Ramos (cell line): ENCODE measurements at regions not wholly inside any gene's neighbourhood (a gene's known extent, or its start where the extent isn't known, plus 50 kb on each side); places are given as distances from the start of the nearest gene placed in this dataset.

ENCODE experiments used
- in situ Hi-C: fragments of 300-500 bp; cut with MboI; formaldehyde crosslinking; loops from one replicate; pipeline ENCODE4 v1.14.3; 2022; ENCODE audit warnings: low sequenced_read_pairs; ENCODE audit not compliant: unreplicated experiment

DNA sequence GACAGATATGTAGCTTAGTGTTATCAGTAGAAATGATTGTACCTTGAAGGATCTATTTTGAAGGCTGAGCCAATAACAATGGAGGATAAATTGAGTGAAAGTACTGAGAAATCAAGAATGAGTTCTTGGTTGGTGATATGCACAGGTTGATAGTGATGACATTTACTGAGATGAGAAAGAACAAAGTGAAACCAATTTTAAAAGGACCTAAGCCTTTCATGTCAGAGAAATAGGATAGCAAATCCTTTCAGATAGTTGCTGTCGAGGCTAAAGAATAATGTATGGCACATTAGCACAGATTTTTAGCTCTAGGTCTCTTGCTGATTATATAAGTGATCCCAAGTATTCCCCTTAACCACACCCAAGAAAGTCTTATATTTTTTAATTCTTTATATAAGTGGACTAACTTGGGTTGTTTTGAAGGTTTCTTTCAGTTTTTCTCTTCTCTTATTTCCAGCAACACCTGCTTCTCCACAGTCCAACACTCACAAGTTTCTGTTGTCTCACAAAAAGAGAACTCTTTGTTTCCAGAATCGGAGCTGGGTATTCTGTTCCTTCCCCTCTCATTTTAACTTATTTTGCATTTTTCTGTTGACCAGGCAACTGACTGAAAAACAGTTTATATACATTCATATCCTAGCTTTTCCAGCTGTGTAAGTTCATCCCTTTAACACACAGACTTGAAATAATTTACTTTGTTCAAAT is 286.9 kb upstream of the ATP10B start:
- in situ Hi-C loops, result loop anchor here (25.0 kb wide), 1 partner anchor 702 kb away; no protein-coding TSS in a partner anchor

DNA sequence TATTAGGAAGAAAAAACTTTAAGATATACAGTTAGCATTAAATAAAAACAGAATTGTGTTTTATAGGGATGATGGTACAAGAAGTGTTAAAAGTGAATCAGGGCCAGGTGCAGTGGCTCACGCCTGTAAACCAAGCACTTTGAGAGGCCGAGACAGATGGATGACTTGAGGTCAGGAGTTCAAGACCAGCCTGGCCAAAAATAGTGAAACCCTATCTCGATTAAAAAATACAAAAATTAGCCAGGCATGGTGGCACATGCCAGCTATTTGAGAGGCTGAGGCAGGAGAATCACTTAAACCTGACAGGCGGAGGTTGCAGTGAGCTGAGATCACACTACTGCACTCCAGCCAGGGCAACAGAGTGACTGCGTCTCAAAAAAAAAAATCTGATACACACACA is 282.9 kb upstream of the ATP10B start:
- in situ Hi-C loops, result loop anchor here (25.0 kb wide), 1 partner anchor 698 kb away; no protein-coding TSS in a partner anchor

DNA sequence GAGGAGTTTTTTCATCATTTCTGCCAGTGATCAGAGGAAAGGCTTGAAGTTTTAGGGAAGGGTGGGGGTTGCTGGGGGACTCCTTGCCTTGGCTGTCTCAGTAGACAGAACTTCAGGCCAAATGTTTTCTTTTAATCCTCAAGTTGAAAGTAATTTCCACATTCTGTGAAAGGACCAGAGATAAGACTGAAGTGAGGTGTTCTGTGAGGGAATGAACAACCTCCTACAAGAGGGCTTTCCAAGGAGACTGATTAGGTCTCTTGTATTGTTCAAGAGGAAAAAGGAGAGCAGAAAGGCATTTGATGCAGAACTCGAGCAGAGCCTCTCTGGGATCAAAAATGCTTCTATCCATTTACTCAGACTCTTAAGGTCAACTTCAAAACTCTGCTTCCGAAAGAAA is 282.1 kb upstream of the ATP10B start:
- in situ Hi-C loops, result loop anchor here (25.0 kb wide), 1 partner anchor 697 kb away; no protein-coding TSS in a partner anchor

GRCh38 chr5:161115941-161116340 is 263.9 kb upstream of the ATP10B start:
- in situ Hi-C loops, result no loop called here

DNA sequence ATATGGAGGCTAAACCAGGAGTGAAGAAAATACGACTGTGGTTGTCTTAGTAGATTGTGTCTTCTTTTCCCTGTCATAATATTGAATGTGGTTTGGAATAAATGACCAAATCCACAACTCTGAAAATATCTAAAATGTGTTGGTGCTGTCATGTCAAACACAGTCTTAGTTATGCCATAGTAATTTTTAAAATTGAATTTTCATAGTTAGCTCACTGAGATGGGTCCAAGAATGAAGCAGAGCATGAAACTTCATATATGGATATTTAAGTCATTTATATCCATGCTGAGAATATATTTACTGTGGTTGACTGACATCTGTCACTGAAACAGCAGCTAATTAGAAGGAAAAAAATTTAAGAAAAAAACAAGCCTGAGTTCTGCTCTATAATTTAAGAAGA is 260.4 kb upstream of the ATP10B start:
- in situ Hi-C loops, result no loop called here

- in situ Hi-C loops, result no loop called here
Observed at GRCh38 chr5:161105525-161105924, 253.5 kb upstream of the ATP10B start.

GRCh38 chr5:161098516-161098915 is 246.5 kb upstream of the ATP10B start:
- in situ Hi-C loops, result no loop called here

DNA sequence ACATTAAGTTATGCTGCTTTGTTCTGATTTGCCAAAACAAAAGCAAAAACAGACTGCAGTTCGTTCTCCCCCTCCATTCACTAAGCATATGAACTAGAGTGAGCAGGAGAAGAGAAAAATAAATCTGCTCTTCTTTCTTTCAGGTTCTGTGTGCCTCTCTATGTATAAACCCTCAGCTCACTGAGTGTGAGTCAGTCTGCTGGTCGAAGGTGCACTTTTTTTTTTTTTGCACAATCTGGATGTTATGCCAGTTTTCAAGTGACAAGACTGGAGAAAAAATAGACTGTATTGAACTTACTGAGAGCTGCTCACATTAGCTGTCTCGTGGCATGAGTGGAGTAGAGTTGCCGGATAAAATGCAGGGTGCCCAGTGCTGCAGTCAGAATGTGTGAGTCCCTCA is 244.6 kb upstream of the ATP10B start:
- in situ Hi-C loops, result no loop called here

DNA sequence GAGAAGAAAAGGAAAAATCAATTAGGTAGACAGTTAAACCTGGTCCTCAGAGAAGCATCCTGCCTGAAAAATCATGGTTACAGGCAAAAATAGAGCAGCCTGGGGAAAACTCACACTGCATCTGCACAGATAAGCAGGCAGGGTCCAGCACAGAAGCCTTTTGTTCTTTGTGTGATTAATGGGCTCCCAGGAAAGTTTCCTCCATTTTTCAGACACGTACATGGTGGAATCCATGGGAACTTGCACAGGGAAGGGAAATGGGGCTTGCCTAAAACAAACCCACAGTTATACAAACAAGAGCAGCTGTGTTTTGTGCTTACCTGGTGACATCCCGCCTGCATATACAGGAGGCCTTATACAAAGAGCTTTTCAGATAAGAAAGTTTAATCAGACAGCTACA is 243.9 kb upstream of the ATP10B start:
- in situ Hi-C loops, result no loop called here

DNA sequence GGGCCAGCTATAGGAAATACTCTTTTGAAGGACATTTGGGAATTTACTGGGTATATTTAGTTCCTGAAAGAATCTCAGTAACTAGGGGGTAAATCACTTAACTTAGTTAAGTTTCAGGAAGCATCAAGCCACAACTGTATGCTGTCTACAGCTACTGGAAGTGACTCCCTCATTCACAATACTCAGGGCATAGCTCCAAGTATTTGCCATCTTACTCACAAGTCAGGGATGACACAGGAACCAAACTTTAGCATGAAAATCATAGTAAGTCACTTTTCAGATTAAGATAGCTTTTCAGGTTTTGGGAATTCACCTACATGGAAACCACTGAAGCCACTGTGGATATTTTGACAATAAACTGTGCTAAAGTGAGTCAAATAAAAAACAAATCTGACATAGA is 242.4 kb upstream of the ATP10B start:
- in situ Hi-C loops, result no loop called here

GRCh38 chr5:161093100-161093499 is 241.1 kb upstream of the ATP10B start:
- in situ Hi-C loops, result no loop called here

DNA sequence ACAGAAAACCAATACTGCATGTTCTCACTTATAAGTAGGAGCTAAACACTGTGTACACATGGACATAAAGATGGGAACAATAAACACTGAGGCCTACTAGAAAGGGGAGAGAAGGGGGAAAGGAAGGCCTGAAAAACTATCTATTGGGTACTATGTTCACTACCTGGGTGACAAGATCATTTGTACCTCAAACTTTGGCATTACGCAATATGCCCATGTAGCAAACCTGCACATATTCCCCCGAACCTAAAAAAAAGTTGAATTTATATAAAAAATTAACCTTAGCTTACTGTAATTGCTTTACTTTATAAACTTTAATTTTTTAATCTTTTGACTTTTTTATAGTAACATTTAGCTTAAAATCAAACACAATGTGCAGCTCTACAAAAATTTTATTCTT is 237.6 kb upstream of the ATP10B start:
- in situ Hi-C loops, result no loop called here

DNA sequence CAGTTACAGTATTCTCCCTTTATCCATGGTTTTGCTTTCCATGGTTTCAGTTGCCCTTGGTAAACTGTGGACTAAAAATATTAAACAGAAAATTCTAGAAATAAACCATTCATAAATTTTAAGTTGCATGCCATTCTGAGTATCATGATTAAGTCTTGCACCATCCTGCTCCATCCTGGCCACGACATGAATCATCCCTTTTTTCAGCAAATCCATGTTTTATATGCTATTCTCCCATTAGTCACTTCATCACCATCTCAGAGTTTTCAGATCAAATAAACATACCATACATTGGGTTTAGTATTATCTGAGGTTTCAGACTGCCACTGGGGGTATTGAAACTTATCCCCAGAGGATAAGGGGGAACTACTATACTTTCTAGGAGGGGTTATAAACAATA is 234.4 kb upstream of the ATP10B start:
- in situ Hi-C loops, result no loop called here

GRCh38 chr5:161085056-161085455 is 233.0 kb upstream of the ATP10B start:
- in situ Hi-C loops, result no loop called here

DNA sequence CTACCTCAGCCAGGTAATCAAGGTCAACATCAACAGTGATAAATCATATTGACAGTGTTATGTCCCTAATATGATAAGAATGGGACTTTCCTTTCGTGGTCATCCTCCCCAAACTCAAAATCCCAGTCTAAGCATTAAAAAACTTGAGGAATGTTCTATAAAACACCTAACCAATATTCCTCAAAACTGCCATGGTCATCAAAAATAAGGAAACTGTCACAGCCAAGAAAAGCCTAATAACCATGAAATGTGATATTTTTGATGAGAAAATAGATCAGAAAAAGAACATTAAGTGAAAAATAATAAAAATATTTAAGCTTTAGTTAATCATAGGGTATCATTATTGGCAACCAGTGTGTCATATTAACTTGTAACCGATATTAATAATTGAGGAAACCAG is 232.1 kb upstream of the ATP10B start:
- in situ Hi-C loops, result no loop called here

DNA sequence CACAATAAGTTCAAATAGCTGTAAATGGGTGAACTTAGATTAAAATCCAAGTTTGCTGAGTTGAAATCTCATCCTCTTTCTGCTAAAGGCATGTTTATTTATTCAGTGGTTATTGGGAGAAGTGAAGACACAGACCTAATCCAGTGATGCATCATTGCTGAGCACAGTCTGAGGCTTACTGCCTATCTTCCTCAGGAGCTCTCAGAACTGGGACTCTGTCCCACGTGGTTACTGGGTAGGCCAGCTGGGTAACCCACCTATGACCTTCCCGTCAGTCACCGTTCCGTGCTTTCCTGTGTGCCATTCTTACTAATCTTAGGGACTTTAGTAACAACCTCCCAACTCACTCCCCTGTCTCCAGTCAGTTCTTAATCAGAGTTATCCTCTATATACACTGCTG is 226.8 kb upstream of the ATP10B start:
- in situ Hi-C loops, result no loop called here

GRCh38 chr5:161077936-161078545 is 226.0 kb upstream of the ATP10B start:
- in situ Hi-C loops, result no loop called here

GRCh38 chr5:161077496-161077895 is 225.5 kb upstream of the ATP10B start:
- in situ Hi-C loops, result no loop called here

- in situ Hi-C loops, result no loop called here
Observed at GRCh38 chr5:161064781-161065180, 212.8 kb upstream of the ATP10B start.

- in situ Hi-C loops, result no loop called here
Observed at GRCh38 chr5:161064297-161064696, 212.3 kb upstream of the ATP10B start.

- in situ Hi-C loops, result no loop called here
Observed at GRCh38 chr5:161058781-161059180, 206.8 kb upstream of the ATP10B start.

DNA sequence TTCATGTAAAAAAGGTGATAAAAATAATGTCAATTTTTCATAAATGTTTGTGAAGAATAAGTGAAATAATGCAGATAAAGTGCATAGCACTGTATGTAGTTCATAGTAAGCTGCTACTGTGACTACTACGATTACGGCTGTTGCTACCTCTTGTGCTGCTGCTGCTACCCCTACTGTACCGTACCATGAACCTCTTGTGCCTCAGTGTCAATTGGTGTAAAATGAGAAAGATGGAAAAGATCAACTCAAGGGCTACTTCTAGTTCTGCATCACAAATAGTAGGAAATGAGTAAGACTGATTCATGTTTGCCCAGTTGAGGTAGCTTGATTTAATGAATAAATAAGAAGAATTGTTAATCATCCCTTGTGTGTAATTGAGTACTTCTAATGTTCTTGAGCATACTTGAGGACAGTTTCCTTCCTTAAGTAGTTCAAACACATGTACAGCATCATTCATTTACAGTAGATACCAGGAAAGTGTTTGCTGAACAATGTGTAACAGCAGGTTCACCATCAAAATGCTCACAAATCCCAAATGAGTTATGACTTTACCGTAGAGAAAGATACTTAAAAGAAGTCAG is 200.0 kb upstream of the ATP10B start:
- in situ Hi-C loops, result no loop called here
